ENCODE measurements at regions not wholly inside any gene's neighbourhood (a gene's known extent, or its start where the extent isn't known, plus 50 kb on each side); places are given as distances from the start of the nearest gene placed in this dataset.

- TF ChIP-seq, protein P1, sequence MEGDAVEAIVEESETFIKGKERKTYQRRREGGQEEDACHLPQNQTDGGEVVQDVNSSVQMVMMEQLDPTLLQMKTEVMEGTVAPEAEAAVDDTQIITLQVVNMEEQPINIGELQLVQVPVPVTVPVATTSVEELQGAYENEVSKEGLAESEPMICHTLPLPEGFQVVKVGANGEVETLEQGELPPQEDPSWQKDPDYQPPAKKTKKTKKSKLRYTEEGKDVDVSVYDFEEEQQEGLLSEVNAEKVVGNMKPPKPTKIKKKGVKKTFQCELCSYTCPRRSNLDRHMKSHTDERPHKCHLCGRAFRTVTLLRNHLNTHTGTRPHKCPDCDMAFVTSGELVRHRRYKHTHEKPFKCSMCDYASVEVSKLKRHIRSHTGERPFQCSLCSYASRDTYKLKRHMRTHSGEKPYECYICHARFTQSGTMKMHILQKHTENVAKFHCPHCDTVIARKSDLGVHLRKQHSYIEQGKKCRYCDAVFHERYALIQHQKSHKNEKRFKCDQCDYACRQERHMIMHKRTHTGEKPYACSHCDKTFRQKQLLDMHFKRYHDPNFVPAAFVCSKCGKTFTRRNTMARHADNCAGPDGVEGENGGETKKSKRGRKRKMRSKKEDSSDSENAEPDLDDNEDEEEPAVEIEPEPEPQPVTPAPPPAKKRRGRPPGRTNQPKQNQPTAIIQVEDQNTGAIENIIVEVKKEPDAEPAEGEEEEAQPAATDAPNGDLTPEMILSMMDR (IDR thresholded peaks at IDR 0.05) = no peak
- no peak for TF ChIP-seq POLR2A (IDR thresholded peaks at IDR 0.05)
Measured at GRCh38 chr20:56158489-56158888, 90.0 kb upstream of the MC3R start.
